ENCODE measurements at regions not wholly inside any gene's neighbourhood (a gene's known extent, or its start where the extent isn't known, plus 50 kb on each side); places are given as distances from the start of the nearest gene placed in this dataset.

DNA sequence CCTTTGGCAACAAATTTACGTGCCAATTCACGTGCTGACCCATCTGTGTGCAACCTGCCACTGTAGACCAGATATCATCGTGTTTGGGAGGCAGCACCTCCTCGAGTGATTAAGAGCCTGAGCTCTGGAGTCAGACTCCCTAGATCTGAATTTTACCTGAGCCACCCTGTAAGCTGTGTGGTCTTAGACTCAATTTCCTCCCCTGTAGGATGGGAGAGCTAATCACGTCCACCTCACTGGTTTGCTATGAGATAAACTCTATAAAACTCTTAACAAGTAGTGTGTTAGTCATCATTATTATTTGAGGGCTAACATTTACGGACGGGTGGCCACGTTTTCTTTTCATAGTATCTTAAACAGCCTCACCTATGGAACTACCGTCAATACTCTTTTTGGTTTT lies 220.0 kb upstream of the ADAMTSL1 start:
- H3K14ac ChIP-seq (ENCODE audit: insufficient read depth, low read length) = no peak overlapping the region
- H4K5ac ChIP-seq (ENCODE audit: insufficient read length, low read depth, low read length) = no peak overlapping the region
- H3K79me2 ChIP-seq (ENCODE audit: insufficient read depth, low read length) = no peaks in the 10 kb centered on the region
- Mint-ChIP-seq H3K27ac (no peak overlapping the region), H3K9me3 (no peaks in the 10 kb centered on the region), H3K36me3 (ENCODE audit: insufficient read depth in 1 of 3, low read depth in 3 of 3) (no peaks in the 10 kb centered on the region), H3K27me3 (ENCODE audit: low read depth) (no peaks in the 10 kb centered on the region; the same call in 1 of the 2 replicates), H3K4me3 (no peak overlapping the region; a peak in 1 of 5 replicates), H3K4me1 (0 out of 4 replicates have a peak, but pooled peaks cover 0 to 3% of the 10 kb centered on the region in 2 experiments)
- no peaks in the 10 kb centered on the region for H3K9me3 ChIP-seq (ENCODE audit: control insufficient read depth, low read depth, low read length)
- H2BK15ac ChIP-seq (ENCODE audit: low read depth, low read length) = no peak overlapping the region
- no peak overlapping the region for H2BK5ac ChIP-seq (ENCODE audit: insufficient read length, low read length)
- H2AFZ ChIP-seq (ENCODE audit: low read length) = no peak overlapping the region
- WGBS (ENCODE audit: extremely low coverage, insufficient read length, low lambda C conversion rate) = no CpG with 5 or more reads among the region's 9 CpGs
- no peaks in the 10 kb centered on the region for H3K79me1 ChIP-seq (ENCODE audit: insufficient read depth, low read depth, low read length, poor library complexity, severe bottlenecking)
- no peak overlapping the region for H3K9ac ChIP-seq (ENCODE audit: extremely low read depth, insufficient read length, low read length)
- no peaks in the 10 kb centered on the region for H4K20me1 ChIP-seq (ENCODE audit: control insufficient read depth, insufficient read depth, insufficient read length)
- no peak overlapping the region for H4K91ac ChIP-seq (ENCODE audit: insufficient read length, low read depth, low read length)
- no peak overlapping the region for H3T11ph ChIP-seq (ENCODE audit: low read length)
- H3K4me1 ChIP-seq (ENCODE audit: insufficient read depth, low read length) = no peaks in the 10 kb centered on the region
- no peaks in the 10 kb centered on the region for H3K27me3 ChIP-seq (ENCODE audit: insufficient read depth, low read length)
- H3K23ac ChIP-seq (ENCODE audit: insufficient read length, low read depth, low read length) = no peak overlapping the region
- H3K18ac ChIP-seq (ENCODE audit: insufficient read length, low read depth, low read length) = no peak overlapping the region
- H3K4ac ChIP-seq (ENCODE audit: low read depth, low read length) = no peak overlapping the region
- no peak overlapping the region for H2BK12ac ChIP-seq (ENCODE audit: insufficient read length, low read depth, low read length)
- H3K23me2 ChIP-seq (ENCODE audit: insufficient read length, low read depth, low read length, poor library complexity, severe bottlenecking) = no peaks in the 10 kb centered on the region
- H2BK20ac ChIP-seq (ENCODE audit: low read depth, low read length, poor library complexity, severe bottlenecking) = no peak overlapping the region
- H3K4me2 ChIP-seq (ENCODE audit: insufficient read depth, insufficient read length, low read length) = no peak overlapping the region
- H2BK120ac ChIP-seq (ENCODE audit: low read depth, low read length, poor library complexity, severe bottlenecking) = no peak overlapping the region
- no peak for DNase-seq
- H4K8ac ChIP-seq (replicated peaks; ENCODE audit: insufficient read length, low read depth, low read length) = no peak overlapping the region
- no peak overlapping the region for H3K27ac ChIP-seq (ENCODE audit: insufficient read length, low read depth, low read length)
- no peak overlapping the region for H2AK5ac ChIP-seq (ENCODE audit: insufficient read length, low read length)
- TF ChIP-seq, protein P1, sequence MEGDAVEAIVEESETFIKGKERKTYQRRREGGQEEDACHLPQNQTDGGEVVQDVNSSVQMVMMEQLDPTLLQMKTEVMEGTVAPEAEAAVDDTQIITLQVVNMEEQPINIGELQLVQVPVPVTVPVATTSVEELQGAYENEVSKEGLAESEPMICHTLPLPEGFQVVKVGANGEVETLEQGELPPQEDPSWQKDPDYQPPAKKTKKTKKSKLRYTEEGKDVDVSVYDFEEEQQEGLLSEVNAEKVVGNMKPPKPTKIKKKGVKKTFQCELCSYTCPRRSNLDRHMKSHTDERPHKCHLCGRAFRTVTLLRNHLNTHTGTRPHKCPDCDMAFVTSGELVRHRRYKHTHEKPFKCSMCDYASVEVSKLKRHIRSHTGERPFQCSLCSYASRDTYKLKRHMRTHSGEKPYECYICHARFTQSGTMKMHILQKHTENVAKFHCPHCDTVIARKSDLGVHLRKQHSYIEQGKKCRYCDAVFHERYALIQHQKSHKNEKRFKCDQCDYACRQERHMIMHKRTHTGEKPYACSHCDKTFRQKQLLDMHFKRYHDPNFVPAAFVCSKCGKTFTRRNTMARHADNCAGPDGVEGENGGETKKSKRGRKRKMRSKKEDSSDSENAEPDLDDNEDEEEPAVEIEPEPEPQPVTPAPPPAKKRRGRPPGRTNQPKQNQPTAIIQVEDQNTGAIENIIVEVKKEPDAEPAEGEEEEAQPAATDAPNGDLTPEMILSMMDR (conservative IDR thresholded peaks at IDR 0.05) = no peak
- no peak overlapping the region for H3K56ac ChIP-seq (ENCODE audit: insufficient read length, low read depth, low read length)
